Activated T-helper 1 cell treated with anti-CD3 and anti-CD28 coated beads, Interleukin-12 subunit alpha, Interleukin-12 subunit beta, Interleukin-2, Interleukin-4 antibody, amounts not matched to agents 30 ng/mL and 10 ng/mL and 1 ng/mL, durations not matched to agents 14 hours and 24 hours and 36 hours (primary cell): ENCODE measurements at regions not wholly inside any gene's neighbourhood (a gene's known extent, or its start where the extent isn't known, plus 50 kb on each side); places are given as distances from the start of the nearest gene placed in this dataset.

Experiments used
- DNase-seq: peaks from one replicate; pipeline ENCODE4 v3.0.0; 2021; ENCODE audit warnings: low spot score
- H3K27ac Mint-ChIP-seq: one replicate; pipeline ENCODE4 v1.8.0; 2021; ENCODE audit warnings: mild to moderate bottlenecking, mixed read lengths
- H3K27me3 Mint-ChIP-seq: one replicate; pipeline ENCODE4 v1.8.0; 2022; ENCODE audit warnings: mild to moderate bottlenecking, moderate library complexity, mixed read lengths; ENCODE audit not compliant: insufficient read depth
- H3K36me3 Mint-ChIP-seq: one replicate; pipeline ENCODE4 v1.8.0; 2021; ENCODE audit warnings: low read depth, mixed read lengths
- H3K4me1 Mint-ChIP-seq: one replicate; pipeline ENCODE4 v1.8.0; 2021; ENCODE audit warnings: low read depth, mixed read lengths
- H3K4me3 Mint-ChIP-seq: one replicate; pipeline ENCODE4 v1.8.0; 2021; ENCODE audit warnings: mild to moderate bottlenecking, moderate library complexity, mixed read lengths
- H3K9me3 Mint-ChIP-seq: one replicate; pipeline ENCODE4 v1.8.0; 2021; ENCODE audit warnings: mixed read lengths
- intact Hi-C: fragments of 100-400 bp; cut with micrococcal nuclease; formaldehyde crosslinking; loops from one replicate; pipeline ENCODE4 v1.15.1; 2024

- Mint-ChIP-seq H3K36me3 (no peaks in the 10 kb centered on the region), H3K27me3 (no peaks in the 10 kb centered on the region), H3K27ac (no peak overlapping the region), H3K9me3 (no peaks in the 10 kb centered on the region), H3K4me1 (no peaks in the 10 kb centered on the region), H3K4me3 (no peak overlapping the region)
- intact Hi-C loops, result no loop called here
- DNase-seq, result no peak
Observed at GRCh38 chrX:137236837-137237236, 203.0 kb upstream of the GPR101 start.

DNA sequence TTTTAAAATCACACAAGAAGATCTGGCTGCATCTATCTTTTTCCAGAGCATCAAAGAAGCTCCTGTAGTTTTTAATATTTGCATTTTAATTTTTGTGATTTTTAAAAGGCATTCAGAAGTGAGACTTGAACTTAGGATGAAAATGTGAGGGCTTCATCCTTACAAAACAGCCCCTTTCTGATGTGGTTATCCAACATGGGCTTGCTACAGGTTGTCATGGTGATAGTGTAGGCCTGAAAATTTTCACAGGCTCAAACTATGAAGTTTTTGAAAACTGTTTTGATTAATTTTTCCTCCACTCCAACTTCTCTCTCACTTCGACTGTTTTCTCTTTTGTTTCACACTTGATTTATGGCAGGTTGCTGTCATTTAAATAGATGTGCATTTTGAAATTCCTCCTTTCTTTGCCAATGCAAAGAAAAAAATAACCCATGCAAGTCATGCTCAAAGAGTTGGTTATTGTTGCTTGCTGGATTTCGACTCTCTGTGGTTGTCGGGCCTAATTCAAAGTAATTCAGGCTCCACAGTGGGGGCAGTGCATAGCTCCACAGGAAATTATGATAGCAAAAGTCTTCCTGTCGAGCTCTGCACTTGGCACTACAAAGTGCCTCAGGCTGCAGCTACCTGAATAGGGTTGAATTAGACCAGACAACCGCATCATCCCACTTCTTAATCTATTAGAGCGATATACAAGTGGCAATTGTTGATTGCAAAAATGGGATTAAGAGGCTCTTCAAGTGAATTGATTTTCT, 201.0 kb upstream of the GPR101 start:
- intact Hi-C loops, result no loop called here
- Mint-ChIP-seq H3K9me3 (no peaks in the 10 kb centered on the region), H3K27me3 (no peaks in the 10 kb centered on the region), H3K27ac (no peak overlapping the region), H3K4me1 (no peaks in the 10 kb centered on the region), H3K36me3 (no peaks in the 10 kb centered on the region), H3K4me3 (no peak overlapping the region)
- DNase-seq, result no peak

GRCh38 chrX:137233478-137233877, 199.7 kb upstream of the GPR101 start:
- intact Hi-C loops, result no loop called here
- Mint-ChIP-seq H3K36me3 (no peaks in the 10 kb centered on the region), H3K27ac (no peak overlapping the region), H3K4me1 (no peaks in the 10 kb centered on the region), H3K9me3 (no peaks in the 10 kb centered on the region), H3K27me3 (no peaks in the 10 kb centered on the region), H3K4me3 (no peak overlapping the region)
- DNase-seq, result no peak

GRCh38 chrX:137227151-137227550, 193.4 kb upstream of the GPR101 start:
- no peak overlapping the region for H3K4me3 Mint-ChIP-seq
- intact Hi-C loops, result no loop called here
- no peak for DNase-seq
- no peak overlapping the region for H3K27ac Mint-ChIP-seq
- H3K27me3 Mint-ChIP-seq, result no peaks in the 10 kb centered on the region
- no peaks in the 10 kb centered on the region for H3K4me1 Mint-ChIP-seq
- H3K36me3 Mint-ChIP-seq, result no peaks in the 10 kb centered on the region
- H3K9me3 Mint-ChIP-seq, result no peaks in the 10 kb centered on the region

DNA sequence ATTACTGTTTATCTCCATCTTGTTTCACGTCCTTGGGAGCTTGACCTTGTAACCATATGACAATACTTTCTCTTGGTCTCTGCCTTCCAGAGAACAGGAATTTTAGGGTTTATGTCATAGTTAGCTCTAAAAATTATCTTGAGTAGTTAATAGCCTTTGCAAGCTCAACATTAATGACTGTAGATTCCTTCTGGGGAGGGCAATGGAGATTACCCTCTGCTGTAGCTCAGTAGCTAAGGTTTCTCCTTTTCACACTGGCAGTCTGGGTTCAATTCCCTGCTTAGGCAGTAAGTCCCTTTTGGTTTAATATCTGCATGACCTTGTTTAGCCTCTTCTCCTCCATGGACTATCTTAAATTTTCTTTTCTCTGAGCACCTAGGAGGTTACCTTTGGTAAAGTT, 181.7 kb upstream of the GPR101 start:
- Mint-ChIP-seq H3K9me3 (no peaks in the 10 kb centered on the region), H3K36me3 (no peaks in the 10 kb centered on the region), H3K27ac (no peak overlapping the region), H3K4me3 (no peak overlapping the region), H3K27me3 (peaks cover 3% of the 10 kb centered on the region), H3K4me1 (no peaks in the 10 kb centered on the region)
- intact Hi-C loops, result no loop called here
- no peak for DNase-seq

GRCh38 chrX:137212078-137212632, 178.4 kb upstream of the GPR101 start:
- Mint-ChIP-seq H3K4me1 (no peaks in the 10 kb centered on the region), H3K4me3 (no peak overlapping the region), H3K36me3 (no peaks in the 10 kb centered on the region), H3K27me3 (no peaks in the 10 kb centered on the region), H3K27ac (no peak overlapping the region), H3K9me3 (no peaks in the 10 kb centered on the region)
- intact Hi-C loops, result no loop called here
- DNase-seq, result no peak

DNA sequence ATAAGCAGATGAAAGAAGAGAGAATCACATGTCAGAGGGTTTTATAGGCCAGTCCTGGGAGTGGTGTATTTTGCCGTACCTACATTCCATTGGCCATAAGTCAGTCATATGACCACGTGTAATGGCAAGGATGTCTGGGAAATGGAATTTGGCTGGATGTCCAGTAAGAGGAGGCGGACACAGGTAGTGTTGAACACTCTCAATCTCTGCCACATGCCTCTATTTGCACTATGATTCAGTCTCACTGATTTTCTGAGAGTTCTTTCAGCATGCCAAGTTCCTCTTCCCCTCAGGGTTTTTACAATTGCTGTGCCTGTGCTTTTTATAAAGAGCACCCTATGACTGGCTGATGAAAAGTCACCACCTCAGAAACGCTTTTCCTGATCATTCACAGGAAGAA, 164.2 kb upstream of the GPR101 start:
- DNase-seq, result no peak
- Mint-ChIP-seq H3K27ac (no peak overlapping the region), H3K4me1 (no peaks in the 10 kb centered on the region), H3K4me3 (no peak overlapping the region), H3K27me3 (peaks cover 5% of the 10 kb centered on the region), H3K9me3 (no peaks in the 10 kb centered on the region), H3K36me3 (no peaks in the 10 kb centered on the region)
- intact Hi-C loops, result no loop called here

GRCh38 chrX:137195991-137196390, 162.2 kb upstream of the GPR101 start:
- H3K27ac Mint-ChIP-seq, result no peak overlapping the region
- H3K9me3 Mint-ChIP-seq, result no peaks in the 10 kb centered on the region
- no peak overlapping the region for H3K4me3 Mint-ChIP-seq
- H3K27me3 Mint-ChIP-seq, result peaks cover 5% of the 10 kb centered on the region
- DNase-seq, result no peak
- intact Hi-C loops, result no loop called here
- no peaks in the 10 kb centered on the region for H3K36me3 Mint-ChIP-seq
- H3K4me1 Mint-ChIP-seq, result no peaks in the 10 kb centered on the region

DNA sequence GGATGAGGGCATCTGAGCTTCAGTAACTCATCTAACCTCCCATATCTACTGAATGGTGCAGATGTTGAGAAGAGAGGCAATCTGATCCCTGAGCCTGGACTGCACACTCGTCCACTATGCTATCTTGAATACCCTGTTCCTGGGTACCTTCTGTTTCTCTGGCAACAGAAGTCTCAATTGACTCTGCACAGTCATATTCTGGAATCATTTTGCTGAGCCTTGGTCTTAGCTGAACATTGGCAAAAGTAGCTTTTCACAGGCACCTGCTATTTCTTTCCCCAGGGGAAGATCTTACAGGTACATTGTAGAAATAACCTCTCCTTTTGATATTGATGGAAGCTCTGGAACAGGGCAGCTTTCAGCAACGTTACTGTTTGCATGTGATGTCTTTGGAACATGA, 161.5 kb upstream of the GPR101 start:
- H3K4me3 Mint-ChIP-seq, result no peak overlapping the region
- intact Hi-C loops, result no loop called here

DNA sequence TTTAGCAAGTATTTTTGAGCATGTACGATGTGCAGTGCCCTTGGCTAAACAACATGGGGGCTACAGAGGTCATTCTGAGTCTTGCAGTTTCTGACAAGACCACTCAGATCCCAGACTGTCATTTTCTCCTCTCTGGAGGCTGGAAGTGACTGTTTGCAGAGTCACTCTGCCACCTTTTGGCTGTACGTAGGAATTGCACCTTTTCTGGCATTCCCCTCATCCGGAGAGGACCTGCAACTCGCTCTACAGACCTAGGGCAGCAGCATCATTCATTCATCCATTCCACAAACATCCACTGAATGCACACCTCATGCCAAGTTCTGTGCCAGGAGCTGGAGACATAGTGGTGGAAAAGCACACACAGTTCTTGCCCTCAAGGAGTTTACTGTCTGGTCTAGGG, 160.4 kb upstream of the GPR101 start:
- Mint-ChIP-seq H3K36me3 (no peaks in the 10 kb centered on the region), H3K4me3 (no peak overlapping the region), H3K27me3 (peaks cover 11% of the 10 kb centered on the region), H3K9me3 (no peaks in the 10 kb centered on the region), H3K4me1 (no peaks in the 10 kb centered on the region), H3K27ac (no peak overlapping the region)
- intact Hi-C loops, result loop anchor here (1.0 kb wide), 1 partner anchor 240 kb away; no protein-coding TSS in a partner anchor
- peak; percentile 1 for DNase-seq

More for the DNA sequence above, 161.5 kb upstream of the GPR101 start:
- Mint-ChIP-seq H3K4me1 (no peaks in the 10 kb centered on the region), H3K27ac (no peak overlapping the region), H3K27me3 (peaks cover 7% of the 10 kb centered on the region), H3K9me3 (no peaks in the 10 kb centered on the region), H3K36me3 (no peaks in the 10 kb centered on the region)
- DNase-seq, result no peak

GRCh38 chrX:137187540-137187939, 153.7 kb upstream of the GPR101 start:
- Mint-ChIP-seq H3K4me3 (no peak overlapping the region), H3K9me3 (no peaks in the 10 kb centered on the region), H3K27ac (no peak overlapping the region), H3K36me3 (no peaks in the 10 kb centered on the region), H3K27me3 (peaks cover 6% of the 10 kb centered on the region), H3K4me1 (no peaks in the 10 kb centered on the region)
- DNase-seq, result no peak
- intact Hi-C loops, result no loop called here

DNA sequence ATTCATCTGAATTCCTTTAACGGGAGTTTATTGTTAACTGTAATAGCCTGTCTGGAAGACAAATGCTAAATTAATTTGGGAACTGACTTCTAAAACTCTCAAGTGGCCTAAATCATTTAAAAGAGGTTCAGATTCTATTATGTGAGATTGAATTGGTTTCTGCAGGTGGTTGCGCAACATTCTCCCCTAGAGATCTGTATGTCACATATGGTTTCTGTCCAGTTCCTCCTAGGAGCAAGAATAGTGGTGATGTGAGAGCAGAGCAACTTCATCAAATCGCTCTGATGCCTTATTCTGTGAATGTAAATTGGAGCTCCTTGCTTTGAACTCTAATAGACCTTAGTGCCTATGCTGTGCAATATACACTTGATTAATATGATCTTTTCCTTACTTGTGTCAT, 144.6 kb upstream of the GPR101 start:
- Mint-ChIP-seq H3K36me3 (no peaks in the 10 kb centered on the region), H3K27me3 (peaks cover 4% of the 10 kb centered on the region), H3K4me1 (no peaks in the 10 kb centered on the region), H3K27ac (no peak overlapping the region), H3K9me3 (no peaks in the 10 kb centered on the region), H3K4me3 (no peak overlapping the region)
- intact Hi-C loops, result no loop called here
- DNase-seq, result no peak

DNA sequence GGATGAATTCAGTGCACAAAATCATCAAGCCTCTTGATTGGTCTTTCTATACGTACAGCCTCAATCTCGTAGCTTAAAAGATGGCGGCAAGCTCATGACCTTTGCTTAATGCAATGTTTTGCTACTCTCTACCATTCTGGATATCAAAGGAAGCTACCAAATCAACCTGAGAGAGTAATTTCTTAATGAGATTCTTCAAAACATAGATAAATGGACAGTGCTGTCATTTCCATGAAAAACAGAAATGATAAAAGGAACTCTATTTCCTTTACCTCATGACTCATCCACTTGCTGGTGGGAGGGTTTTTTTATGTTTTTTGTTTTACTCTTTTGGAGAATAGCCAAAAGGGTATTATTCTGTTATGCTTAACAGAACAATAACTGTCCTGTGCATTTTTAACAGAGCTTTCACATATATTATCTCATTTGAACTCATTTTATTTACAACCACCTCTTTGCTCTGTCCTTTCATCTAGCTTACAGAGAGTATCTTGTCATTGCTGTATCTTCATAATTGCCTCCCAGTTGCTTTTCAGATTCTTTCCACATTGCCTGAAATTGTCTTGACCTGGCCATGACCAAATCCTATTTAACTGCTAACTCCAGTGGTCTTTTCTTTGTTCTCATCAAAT, 138.6 kb upstream of the GPR101 start:
- peaks cover 2% of the 10 kb centered on the region for H3K27me3 Mint-ChIP-seq
- H3K4me3 Mint-ChIP-seq, result no peak overlapping the region
- no peak overlapping the region for H3K27ac Mint-ChIP-seq
- intact Hi-C loops, result no loop called here
- H3K4me1 Mint-ChIP-seq, result no peaks in the 10 kb centered on the region
- H3K36me3 Mint-ChIP-seq, result no peaks in the 10 kb centered on the region
- H3K9me3 Mint-ChIP-seq, result no peaks in the 10 kb centered on the region
- no peak for DNase-seq
